CD1c-positive myeloid dendritic cell (primary cell): ENCODE measurements at regions not wholly inside any gene's neighbourhood (a gene's known extent, or its start where the extent isn't known, plus 50 kb on each side); places are given as distances from the start of the nearest gene placed in this dataset.

Experiments used
- DNase-seq: peaks from one replicate; pipeline ENCODE4 v3.0.0-alpha.2; 2016; ENCODE audit errors: extremely low spot score

- DNase-seq: peak; percentile 30
Measured at GRCh38 chr5:158406884-158407823, 548.2 kb upstream of the CLINT1 start.

- DNase-seq: no peak
Measured at GRCh38 chr5:158398360-158399201, 539.6 kb upstream of the CLINT1 start.

DNA sequence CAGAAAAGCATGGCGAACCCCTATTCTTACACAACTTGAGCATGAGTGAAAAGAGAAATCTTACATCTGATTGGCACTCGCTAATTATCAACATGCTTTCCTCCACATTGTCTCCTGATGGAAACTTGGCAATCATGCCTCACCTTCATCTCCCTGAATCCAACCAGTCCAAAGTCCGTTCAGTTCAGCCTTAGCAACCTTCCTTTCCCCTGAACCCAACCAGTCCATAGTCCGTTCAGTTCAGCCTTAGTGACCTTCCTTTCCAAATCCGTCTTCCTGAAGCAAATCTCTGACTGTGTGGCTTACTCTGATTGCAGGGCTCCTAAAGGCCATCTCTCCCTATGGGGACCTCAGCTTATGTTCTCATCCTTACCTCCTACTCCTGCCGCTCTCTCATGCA is 538.3 kb upstream of the CLINT1 start:
- no peak for DNase-seq

- no peak for DNase-seq
Measured at GRCh38 chr5:158394102-158394501, 535.2 kb upstream of the CLINT1 start.

DNA sequence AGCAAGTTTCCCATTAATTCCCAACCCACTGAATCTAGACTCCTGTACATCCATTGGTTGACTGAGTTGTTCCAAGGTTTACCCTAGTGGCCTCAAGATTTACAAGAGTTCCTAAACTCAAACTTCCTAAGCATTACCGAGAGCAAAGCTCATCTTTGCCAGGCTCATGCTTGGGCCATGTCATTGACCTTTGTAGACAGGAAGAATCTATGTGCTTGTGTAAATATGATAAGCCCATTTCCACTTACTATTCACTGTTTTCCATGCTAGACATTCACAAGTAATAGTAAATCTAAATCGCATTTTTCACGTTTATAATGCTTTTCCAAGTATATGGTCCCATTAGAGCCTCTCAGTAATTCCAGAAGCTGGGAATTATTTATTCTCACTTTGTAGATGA is 534.5 kb upstream of the CLINT1 start:
- no peak for DNase-seq

DNA sequence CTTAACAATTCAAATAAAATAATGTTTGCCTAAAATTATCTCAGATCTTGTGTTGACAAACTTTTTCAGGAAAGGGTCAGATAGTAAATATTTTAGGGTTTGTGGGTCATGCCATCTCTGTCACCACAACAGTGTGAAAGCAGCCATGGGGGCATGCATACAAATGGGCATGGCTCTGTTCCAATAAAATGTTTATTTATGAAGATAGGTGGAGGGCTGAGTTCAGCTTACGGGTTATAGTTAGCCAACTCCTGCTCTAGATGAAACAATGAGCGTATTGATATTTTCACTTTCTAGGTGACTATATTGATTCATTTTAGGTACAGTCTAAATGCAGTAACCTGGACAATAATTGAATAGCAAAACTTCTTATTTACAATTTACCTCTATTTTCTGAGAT is 533.8 kb upstream of the CLINT1 start:
- DNase-seq: no peak

DNA sequence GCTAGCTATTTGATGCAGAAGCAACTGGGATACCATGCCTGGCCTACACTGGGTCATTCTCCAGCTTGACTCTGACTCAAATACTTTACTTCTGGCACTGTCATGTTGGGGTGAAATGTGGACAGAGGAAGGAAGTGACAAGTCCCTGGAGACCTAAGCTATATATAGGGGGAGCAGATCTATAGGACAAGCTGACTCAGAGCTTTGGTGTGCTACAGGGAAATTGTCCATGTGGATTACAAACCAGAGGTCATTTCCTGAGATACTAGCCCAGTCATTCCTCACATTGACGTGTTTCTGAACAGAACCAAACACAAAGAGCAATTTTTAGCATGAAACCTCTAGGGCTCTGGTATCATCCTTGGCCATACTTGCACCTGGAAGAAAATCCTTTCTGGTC is 531.6 kb upstream of the CLINT1 start:
- peak; percentile 9 for DNase-seq

DNA sequence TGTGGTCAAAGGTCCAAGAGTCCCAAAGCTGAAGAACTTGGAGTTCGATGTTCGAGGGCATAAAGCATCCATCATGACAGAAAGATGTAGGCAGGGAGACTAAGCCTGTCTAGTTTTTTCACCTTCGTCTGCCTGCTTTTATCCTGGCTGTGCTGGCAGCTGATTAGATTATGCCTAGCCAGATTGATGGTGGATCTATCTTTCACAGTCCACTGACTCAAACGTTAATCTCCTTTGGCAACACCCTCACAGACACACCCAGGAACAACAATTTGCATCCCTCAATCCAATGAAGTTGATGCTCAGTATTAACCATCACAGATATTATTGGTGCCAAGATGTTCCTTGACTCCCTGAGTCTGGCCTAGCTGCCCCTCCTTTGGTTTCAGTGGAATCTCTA is 530.8 kb upstream of the CLINT1 start:
- no peak for DNase-seq

GRCh38 chr5:158388021-158388420 is 529.1 kb upstream of the CLINT1 start:
- no peak for DNase-seq

- no peak for DNase-seq
Measured at GRCh38 chr5:158387499-158387898, 528.6 kb upstream of the CLINT1 start.

DNA sequence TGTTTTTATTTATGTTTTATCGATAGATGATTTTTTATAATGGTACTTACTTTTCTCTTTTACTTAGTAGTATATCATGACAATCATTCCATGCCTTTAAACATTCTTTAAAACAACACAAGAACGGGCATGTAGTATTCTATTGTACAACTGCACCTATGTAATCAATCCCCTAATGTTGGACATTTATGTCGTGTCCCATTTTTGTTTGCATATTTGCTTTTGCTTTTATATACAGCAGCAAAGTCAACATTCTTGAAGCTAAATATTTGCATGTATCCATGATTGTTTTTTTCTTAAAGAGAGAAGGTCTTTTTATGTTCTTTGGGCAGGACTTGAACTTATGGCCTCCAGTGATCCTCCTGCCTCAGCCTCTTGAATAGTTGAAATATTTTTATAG is 527.0 kb upstream of the CLINT1 start:
- DNase-seq: no peak

DNA sequence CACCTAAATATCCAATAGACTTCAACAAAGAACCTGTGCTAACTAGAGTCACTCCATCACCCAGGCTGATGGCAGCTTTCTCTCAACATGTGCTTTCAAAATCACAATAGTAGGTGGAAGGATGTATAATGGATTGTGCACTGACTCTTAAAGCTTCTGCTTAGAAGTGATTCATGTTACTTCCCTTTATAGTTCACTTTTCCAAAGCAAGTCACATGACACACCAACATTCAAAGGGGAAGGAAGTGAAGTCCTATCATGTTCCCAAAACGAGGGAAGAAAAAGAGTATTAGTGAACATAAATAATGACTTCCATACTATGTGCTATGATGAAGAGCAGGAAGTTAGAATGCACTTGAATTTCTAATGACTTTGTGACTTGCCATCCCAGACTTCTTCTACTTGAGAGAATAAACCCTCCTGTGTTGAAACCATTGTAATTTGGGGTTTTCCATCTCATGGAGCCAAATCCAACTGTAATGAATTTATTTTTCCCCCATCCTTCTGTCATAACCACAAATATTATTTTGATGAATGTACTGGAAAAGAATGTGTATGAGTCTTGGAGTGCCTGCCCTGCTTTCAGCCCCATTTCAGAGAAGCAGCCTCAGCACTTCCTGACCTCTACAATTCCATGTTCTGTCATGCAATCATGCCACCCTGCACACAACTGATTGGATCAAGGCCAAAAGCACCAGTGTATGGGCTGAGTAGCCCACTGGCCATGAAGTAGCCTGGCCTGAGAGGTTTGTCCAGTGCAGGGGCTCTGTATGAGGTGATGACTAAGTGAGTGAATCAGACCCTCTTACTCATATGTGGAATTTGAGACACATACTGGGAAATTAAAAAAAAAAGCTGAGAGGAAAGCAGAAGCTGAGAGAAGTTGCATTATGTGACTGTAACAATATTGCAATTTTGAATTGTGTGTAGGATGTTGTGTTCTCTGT is 525.9 kb upstream of the CLINT1 start:
- peak; percentile 88 for DNase-seq

- peak; percentile 69 for DNase-seq
Measured at GRCh38 chr5:158383486-158383885, 524.5 kb upstream of the CLINT1 start.

DNA sequence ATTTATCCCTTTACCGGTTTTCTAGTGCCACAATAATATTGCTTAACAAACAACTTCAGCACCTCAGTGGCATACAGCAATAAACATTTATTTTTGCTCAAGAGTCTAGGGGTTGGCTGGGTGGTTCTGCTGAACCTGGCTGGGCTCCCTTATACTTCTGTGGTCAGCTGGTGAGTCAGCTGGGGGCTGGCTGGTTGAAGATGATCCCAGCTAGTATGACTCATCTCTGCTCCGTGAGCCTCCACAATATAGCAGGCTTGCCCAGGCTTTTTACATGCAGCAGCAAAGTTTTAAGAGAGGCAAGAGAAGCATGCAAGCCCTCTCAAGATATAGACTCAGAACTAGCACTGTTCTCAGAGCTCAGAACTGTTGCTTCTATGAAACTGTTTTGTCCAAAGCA is 523.5 kb upstream of the CLINT1 start:
- peak; percentile 87 for DNase-seq

DNA sequence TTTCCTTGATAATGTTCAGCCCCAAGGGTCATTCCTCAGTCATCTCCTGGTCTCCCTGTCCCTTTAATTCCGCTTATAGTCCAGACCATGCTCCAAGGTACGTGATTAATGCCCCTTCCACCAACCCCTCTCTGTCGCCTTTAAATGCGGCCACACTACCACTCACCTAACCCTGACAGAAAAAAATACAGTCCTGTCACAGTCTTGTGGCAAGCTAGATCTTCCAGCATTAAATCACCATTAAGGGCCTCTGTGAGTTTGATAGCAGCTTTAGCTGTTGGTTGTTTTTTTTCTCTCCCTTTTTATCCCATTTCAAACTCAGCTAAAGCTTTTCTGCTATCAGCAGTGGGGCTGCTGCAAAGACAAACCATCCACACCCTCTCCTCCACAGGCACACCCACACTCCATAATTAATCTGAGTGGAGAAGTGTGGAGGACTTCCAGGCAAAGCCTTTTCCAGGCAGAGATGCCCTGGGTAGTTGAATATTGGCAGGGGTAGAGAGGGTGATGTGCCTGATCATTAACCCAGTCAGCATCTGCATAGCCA is 522.7 kb upstream of the CLINT1 start:
- DNase-seq: no peak

GRCh38 chr5:158380661-158381060 is 521.7 kb upstream of the CLINT1 start:
- DNase-seq: no peak

DNA sequence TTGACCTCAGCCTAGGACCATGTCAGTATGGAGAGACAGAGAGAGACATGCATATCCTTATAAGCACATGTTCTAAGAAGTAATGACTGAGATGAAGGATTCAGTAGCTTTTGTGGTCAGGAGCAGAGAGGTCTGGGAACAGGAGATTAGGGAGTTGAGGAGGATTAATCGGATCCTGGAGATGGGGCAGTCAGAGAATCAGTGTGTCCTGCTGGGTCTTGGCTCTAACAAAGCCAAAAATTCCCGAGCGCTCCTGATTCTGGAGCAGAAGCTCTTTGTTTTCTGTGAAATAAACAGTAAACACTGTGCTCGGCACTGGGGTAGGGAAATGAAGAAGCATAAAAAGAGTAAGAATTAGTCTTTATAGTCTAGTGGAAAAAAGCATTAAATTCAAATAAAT is 520.0 kb upstream of the CLINT1 start:
- no peak for DNase-seq

DNA sequence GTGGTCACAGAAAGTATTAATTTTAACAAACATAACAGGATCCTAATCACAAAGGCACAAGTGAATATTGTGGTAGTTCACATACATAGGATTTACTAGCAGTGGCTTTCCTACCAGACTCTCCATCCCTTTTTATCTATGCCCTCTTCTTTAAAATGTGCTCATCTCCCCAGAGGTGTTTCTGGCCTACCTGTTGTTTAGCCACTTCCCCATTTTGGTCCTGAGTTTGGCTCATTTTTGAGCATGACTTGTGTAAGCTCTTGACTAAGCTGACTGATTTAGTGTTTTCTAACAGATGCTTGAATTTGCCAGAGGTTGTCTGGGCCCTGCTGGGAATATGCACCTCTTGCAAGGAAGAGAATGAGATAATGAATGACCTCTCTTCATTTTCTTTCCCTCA is 517.7 kb upstream of the CLINT1 start:
- no peak for DNase-seq

DNA sequence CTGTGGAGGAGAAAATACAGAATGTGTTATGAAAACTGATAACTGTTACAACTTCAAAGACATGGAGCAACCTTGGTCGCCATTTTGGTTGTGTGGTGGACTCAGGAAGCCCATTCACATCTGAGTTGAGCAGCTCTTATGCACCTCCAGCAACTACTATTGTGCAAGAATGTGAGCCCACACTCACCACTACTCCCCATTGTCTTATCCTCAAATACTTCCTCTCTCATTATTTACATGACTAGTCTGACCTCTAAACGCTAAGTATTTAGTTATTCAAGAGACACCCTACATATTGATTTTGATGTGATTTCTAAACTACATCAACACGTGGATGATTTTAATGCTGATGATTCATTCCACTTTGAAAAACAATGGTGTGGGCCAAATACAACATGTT is 516.6 kb upstream of the CLINT1 start:
- DNase-seq: peak; percentile 36

- DNase-seq: peak; percentile 65
Measured at GRCh38 chr5:158373608-158374395, 514.9 kb upstream of the CLINT1 start.

- DNase-seq: no peak
Measured at GRCh38 chr5:158369241-158369640, 510.3 kb upstream of the CLINT1 start.
